IPS-18a (cell line): ENCODE measurements at regions not wholly inside any gene's neighbourhood (a gene's known extent, or its start where the extent isn't known, plus 50 kb on each side); places are given as distances from the start of the nearest gene placed in this dataset.

Experiments used
- H3K27ac ChIP-seq: one replicate; pipeline ENCODE4 v1.5.1; 2013; ENCODE audit warnings: low read length
- H3K27me3 ChIP-seq: one replicate; pipeline ENCODE4 v1.6.1; 2013; ENCODE audit warnings: mild to moderate bottlenecking, low read length; ENCODE audit not compliant: control insufficient read depth, insufficient read depth
- H3K36me3 ChIP-seq: one replicate; pipeline ENCODE4 v1.6.1; 2013; ENCODE audit warnings: low read depth, low read length; ENCODE audit not compliant: control insufficient read depth
- H3K4me1 ChIP-seq: one replicate; pipeline ENCODE4 v1.6.1; 2013; ENCODE audit warnings: low read depth, low read length; ENCODE audit not compliant: control insufficient read depth
- H3K4me3 ChIP-seq: one replicate; pipeline ENCODE4 v1.5.1; 2013; ENCODE audit warnings: low read length
- H3K9ac ChIP-seq: one replicate; pipeline ENCODE4 v1.6.1; 2013; ENCODE audit warnings: mild to moderate bottlenecking, low read length, moderate library complexity
- H3K9me3 ChIP-seq: one replicate; pipeline ENCODE4 v1.6.1; 2013; ENCODE audit warnings: low read depth, low read length; ENCODE audit not compliant: control insufficient read depth

GRCh38 chr4:134388351-134388750 is 186.8 kb upstream of the PABPC4L start:
- H3K36me3 ChIP-seq: no peaks in the 10 kb centered on the region
- no peaks in the 10 kb centered on the region for H3K9me3 ChIP-seq
- H3K4me1 ChIP-seq: peaks cover 12% of the 10 kb centered on the region
- no peak overlapping the region for H3K27ac ChIP-seq
- no peaks in the 10 kb centered on the region for H3K27me3 ChIP-seq
- H3K9ac ChIP-seq: no peak overlapping the region
- H3K4me3 ChIP-seq: no peak overlapping the region

DNA sequence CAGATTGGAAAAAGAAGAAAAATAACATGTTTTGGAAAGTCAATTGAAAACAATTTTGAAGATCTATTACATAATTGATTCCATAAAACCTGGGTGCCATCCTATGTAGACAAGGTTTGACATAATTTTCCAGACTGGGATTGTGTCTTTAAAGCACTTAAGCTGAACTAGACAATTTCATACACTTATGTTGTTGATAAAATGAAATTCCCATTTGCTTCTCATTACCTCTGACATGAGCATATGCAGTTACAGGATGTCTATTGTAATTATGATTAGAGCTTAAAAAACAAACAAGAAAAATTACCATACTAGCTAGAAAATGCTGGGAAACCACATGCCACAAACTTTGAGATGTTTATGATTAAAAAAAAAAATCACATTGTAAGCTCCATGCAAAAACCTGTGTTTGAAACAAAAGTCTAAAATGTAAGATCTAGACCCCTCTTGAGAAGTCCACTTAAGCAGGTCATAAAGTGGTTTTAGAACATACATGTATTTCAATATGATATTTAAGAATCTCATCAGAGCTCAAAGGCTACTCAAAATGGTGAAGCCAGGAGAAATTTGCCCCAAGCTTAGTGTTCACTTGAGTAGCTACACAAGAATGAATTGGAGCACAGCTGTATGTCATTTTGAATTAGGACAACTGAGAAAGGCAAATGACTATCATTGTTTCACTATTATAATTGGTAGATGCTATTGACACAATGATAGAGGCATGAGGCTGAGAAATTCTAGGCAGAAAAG is 181.1 kb upstream of the PABPC4L start:
- no peaks in the 10 kb centered on the region for H3K36me3 ChIP-seq
- H3K9me3 ChIP-seq: no peaks in the 10 kb centered on the region
- H3K4me1 ChIP-seq: no peaks in the 10 kb centered on the region
- no peak overlapping the region for H3K27ac ChIP-seq
- H3K4me3 ChIP-seq: no peak overlapping the region
- no peak overlapping the region for H3K9ac ChIP-seq
- no peaks in the 10 kb centered on the region for H3K27me3 ChIP-seq

- Histone ChIP-seq H3K4me1 (no peaks in the 10 kb centered on the region), H3K27me3 (no peaks in the 10 kb centered on the region), H3K9ac (no peak overlapping the region), H3K9me3 (no peaks in the 10 kb centered on the region), H3K4me3 (no peak overlapping the region), H3K27ac (no peak overlapping the region), H3K36me3 (no peaks in the 10 kb centered on the region)
Measured at GRCh38 chr4:134375775-134376174, 174.2 kb upstream of the PABPC4L start.

GRCh38 chr4:134365852-134366251 is 164.3 kb upstream of the PABPC4L start:
- Histone ChIP-seq H3K27ac (no peak overlapping the region), H3K9me3 (no peaks in the 10 kb centered on the region), H3K4me1 (no peaks in the 10 kb centered on the region)

GRCh38 chr4:134364928-134365327 is 163.3 kb upstream of the PABPC4L start:
- H3K27ac ChIP-seq: no peak overlapping the region

More at GRCh38 chr4:134365852-134366251, 164.3 kb upstream of the PABPC4L start:
- no peaks in the 10 kb centered on the region for H3K27me3 ChIP-seq
- no peak overlapping the region for H3K9ac ChIP-seq
- no peaks in the 10 kb centered on the region for H3K36me3 ChIP-seq
- no peak overlapping the region for H3K4me3 ChIP-seq

GRCh38 chr4:134345244-134345643 is 143.7 kb upstream of the PABPC4L start:
- Histone ChIP-seq H3K9ac (no peak overlapping the region), H3K27me3 (no peaks in the 10 kb centered on the region), H3K4me3 (no peak overlapping the region), H3K36me3 (no peaks in the 10 kb centered on the region), H3K9me3 (no peaks in the 10 kb centered on the region), H3K4me1 (no peaks in the 10 kb centered on the region), H3K27ac (no peak overlapping the region)

More at GRCh38 chr4:134364928-134365327, 163.3 kb upstream of the PABPC4L start:
- no peak overlapping the region for H3K9ac ChIP-seq
- no peak overlapping the region for H3K4me3 ChIP-seq
- H3K9me3 ChIP-seq: no peaks in the 10 kb centered on the region
- H3K4me1 ChIP-seq: no peaks in the 10 kb centered on the region
- H3K36me3 ChIP-seq: no peaks in the 10 kb centered on the region
- H3K27me3 ChIP-seq: no peaks in the 10 kb centered on the region

GRCh38 chr4:134343656-134344055 is 142.1 kb upstream of the PABPC4L start:
- Histone ChIP-seq H3K4me1 (no peaks in the 10 kb centered on the region), H3K36me3 (no peaks in the 10 kb centered on the region), H3K4me3 (no peak overlapping the region), H3K9ac (no peak overlapping the region), H3K27me3 (no peaks in the 10 kb centered on the region), H3K9me3 (no peaks in the 10 kb centered on the region), H3K27ac (no peak overlapping the region)

DNA sequence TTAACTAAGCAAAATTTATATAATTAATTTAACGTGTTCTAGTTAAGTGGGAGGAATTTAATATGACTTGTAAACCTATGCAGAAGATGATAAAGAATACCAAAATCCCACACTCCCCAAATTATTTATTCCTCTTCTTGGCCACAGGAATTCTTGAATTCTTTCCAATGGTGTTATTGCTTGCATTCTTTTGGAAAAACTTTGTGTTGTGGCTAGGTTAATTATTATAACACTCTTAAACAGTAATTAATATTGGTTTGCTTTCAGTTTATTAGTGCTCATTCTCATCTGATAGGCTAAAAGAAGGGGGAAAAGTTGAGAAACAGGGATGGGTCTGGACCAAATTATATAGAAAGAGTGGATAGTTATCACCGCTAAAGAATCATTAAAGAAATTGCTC is 141.5 kb upstream of the PABPC4L start:
- H3K27ac ChIP-seq: no peak overlapping the region
- no peak overlapping the region for H3K4me3 ChIP-seq
- no peaks in the 10 kb centered on the region for H3K9me3 ChIP-seq
- H3K4me1 ChIP-seq: no peaks in the 10 kb centered on the region
- H3K27me3 ChIP-seq: no peaks in the 10 kb centered on the region
- H3K9ac ChIP-seq: no peak overlapping the region
- no peaks in the 10 kb centered on the region for H3K36me3 ChIP-seq

DNA sequence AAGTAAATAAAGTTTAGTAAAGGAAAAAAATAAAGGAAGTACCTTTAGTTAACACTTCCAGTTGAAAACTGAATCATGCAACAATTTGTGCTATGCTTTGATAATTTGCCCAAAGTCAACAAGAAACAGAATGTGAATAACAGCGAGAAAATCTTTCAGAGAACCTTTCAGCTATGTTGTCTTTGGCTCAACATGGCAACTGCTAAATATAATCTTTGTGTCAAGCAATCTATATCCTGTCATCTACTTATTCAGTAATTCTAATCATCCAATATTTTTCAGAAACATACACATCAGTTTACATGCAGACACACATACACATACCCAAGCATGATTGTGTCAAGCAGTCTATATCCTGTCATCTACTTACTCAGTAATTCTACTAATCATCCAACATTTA is 136.0 kb upstream of the PABPC4L start:
- no peak overlapping the region for H3K27ac ChIP-seq
- no peaks in the 10 kb centered on the region for H3K36me3 ChIP-seq
- H3K9ac ChIP-seq: no peak overlapping the region
- no peaks in the 10 kb centered on the region for H3K27me3 ChIP-seq
- no peaks in the 10 kb centered on the region for H3K9me3 ChIP-seq
- no peaks in the 10 kb centered on the region for H3K4me1 ChIP-seq
- no peak overlapping the region for H3K4me3 ChIP-seq

DNA sequence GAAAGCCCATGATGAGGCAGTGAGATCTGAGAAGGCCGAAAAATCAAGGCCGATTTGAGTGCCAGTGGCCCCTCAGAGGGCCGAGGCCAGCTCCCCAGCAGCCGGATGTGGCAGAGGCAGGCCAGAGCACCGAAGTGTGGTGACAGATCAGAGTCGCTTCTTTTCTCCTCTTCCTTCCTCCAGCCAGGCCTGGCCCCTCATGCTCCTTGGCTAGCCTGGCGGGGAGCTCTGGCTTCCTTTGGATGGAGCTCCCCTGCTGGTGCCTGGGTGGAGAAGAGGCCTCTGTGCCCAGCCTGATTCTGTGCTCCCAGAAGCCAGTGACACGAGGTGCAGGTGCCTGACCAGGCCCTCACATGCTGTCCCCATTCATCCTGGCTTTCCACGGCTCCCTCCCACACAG is 127.2 kb upstream of the PABPC4L start:
- Histone ChIP-seq H3K36me3 (no peaks in the 10 kb centered on the region), H3K9ac (no peak overlapping the region), H3K27ac (no peak overlapping the region), H3K9me3 (no peaks in the 10 kb centered on the region), H3K4me1 (no peaks in the 10 kb centered on the region), H3K27me3 (no peaks in the 10 kb centered on the region), H3K4me3 (no peak overlapping the region)

DNA sequence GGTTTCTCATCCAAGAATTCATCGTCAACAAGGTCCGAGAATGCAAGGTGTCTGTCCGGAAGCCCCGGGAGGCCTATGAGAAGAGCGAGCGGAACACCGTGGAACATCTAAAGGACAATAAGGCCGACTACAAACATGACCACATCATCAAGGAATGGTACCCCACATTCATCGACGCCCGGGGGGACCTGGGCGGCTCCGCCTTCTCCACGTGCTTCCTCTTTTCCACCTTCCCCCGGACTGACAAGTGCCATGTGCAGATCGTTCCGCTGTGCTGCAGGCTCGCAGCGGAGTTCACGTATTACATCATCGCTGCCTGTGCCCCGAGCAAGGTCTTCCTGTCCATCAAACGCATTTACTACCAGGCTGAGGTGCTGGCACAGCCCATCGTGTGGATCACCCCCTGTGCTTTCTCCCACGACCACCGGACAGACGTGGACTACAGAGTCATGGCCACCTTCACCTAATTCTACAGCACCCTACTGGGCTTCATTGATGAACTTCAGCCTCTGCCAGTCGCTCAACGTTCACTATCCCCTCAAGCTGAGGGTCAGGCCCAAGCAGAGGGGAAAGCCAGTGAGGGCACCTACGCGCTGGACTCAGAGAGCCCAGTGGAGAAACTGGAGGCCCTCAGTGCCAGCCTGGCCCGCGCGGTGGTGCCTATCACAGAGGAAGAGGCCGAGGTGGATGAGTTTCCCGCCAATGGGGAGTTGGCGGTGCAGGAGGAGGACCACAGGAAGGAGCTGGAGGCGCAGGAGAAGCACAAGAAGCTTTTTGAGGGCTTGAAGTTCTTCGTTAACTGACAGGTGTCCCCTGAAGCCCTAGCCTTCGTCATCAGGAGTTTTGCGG is 125.9 kb upstream of the PABPC4L start:
- Histone ChIP-seq H3K27me3 (no peaks in the 10 kb centered on the region), H3K4me1 (no peaks in the 10 kb centered on the region)

More for the DNA sequence above, 125.9 kb upstream of the PABPC4L start:
- Histone ChIP-seq H3K9me3 (no peaks in the 10 kb centered on the region), H3K27ac (no peak overlapping the region), H3K36me3 (no peaks in the 10 kb centered on the region), H3K4me3 (no peak overlapping the region), H3K9ac (no peak overlapping the region)
